Hepatocyte (in vitro differentiated cells): ENCODE measurements at regions not wholly inside any gene's neighbourhood (a gene's known extent, or its start where the extent isn't known, plus 50 kb on each side); places are given as distances from the start of the nearest gene placed in this dataset.
"Not testable (repeated sequence)": the region's sequence is repeated elsewhere in the genome, so short reads cannot be mapped to it uniquely, and the experiment has no call there.

ENCODE experiments used
- DNase-seq: peaks from one replicate; pipeline ENCODE4 v3.0.0-alpha.2; 2016; ENCODE audit warnings: low spot score
- H2AFZ ChIP-seq: fragments of 200-600 bp; sonication (generic); 2 replicates; pipeline ENCODE4 v1.6.0; 2016; ENCODE audit warnings: antibody characterized with exemption, mild to moderate bottlenecking
- H3K27ac ChIP-seq: fragments of 200-600 bp; sonication (generic); 2 replicates; pipeline ENCODE4 v1.5.1; 2016; ENCODE audit warnings: mild to moderate bottlenecking
- H3K27me3 ChIP-seq: fragments of 200-600 bp; sonication (generic); 2 replicates; pipeline ENCODE4 v1.6.1; 2016
- H3K36me3 ChIP-seq: fragments of 200-600 bp; sonication (generic); replicated peaks from 2 replicates; pipeline ENCODE4 v1.5.1; 2016; ENCODE audit warnings: low read depth; ENCODE audit not compliant: insufficient read depth
- H3K4me1 ChIP-seq: fragments of 200-600 bp; sonication (generic); 2 replicates; pipeline ENCODE4 v1.5.1; 2016; ENCODE audit warnings: mild to moderate bottlenecking, moderate library complexity; ENCODE audit not compliant: insufficient read depth
- H3K4me2 ChIP-seq: fragments of 200-600 bp; sonication (generic); 2 replicates; pipeline ENCODE4 v1.6.0; 2016
- H3K4me3 ChIP-seq: fragments of 200-600 bp; sonication (generic); 2 replicates; pipeline ENCODE4 v1.5.1; 2016; ENCODE audit warnings: mild to moderate bottlenecking
- H3K79me2 ChIP-seq: fragments of 200-600 bp; sonication (generic); 2 replicates; pipeline ENCODE4 v1.6.0; 2017; ENCODE audit warnings: mild to moderate bottlenecking
- H3K9me2 ChIP-seq: fragments of 200-600 bp; sonication (generic); replicated peaks from 2 replicates; pipeline ENCODE4 v1.6.0; 2017; ENCODE audit warnings: mild to moderate bottlenecking; ENCODE audit not compliant: insufficient read depth
- H3K9me3 ChIP-seq: fragments of 200-600 bp; sonication (generic); 2 replicates; pipeline ENCODE4 v1.5.1; 2016; ENCODE audit warnings: low read depth, mild to moderate bottlenecking
- H4K20me1 ChIP-seq: fragments of 200-600 bp; sonication (generic); 2 replicates; pipeline ENCODE4 v1.6.0; 2016; ENCODE audit warnings: mild to moderate bottlenecking; ENCODE audit not compliant: insufficient read depth, poor library complexity, severe bottlenecking
- CTCF ChIP-seq: fragments of 200-600 bp; sonication (generic); IDR thresholded peaks from 2 replicates; pipeline ENCODE4 v1.5.1; 2016; ENCODE audit warnings: antibody characterized with exemption, mild to moderate bottlenecking; ENCODE audit not compliant: poor library complexity
- EZH2 ChIP-seq: fragments of 200-600 bp; sonication (generic); IDR thresholded peaks from 2 replicates; pipeline ENCODE4 v1.6.1; 2016; ENCODE audit warnings: antibody characterized with exemption, mild to moderate bottlenecking, borderline replicate concordance
- EZH2phosphoT487 ChIP-seq: fragments of 200-600 bp; sonication (generic); IDR thresholded peaks from one replicate; pipeline ENCODE4 v1.6.1; 2018; ENCODE audit warnings: antibody characterized with exemption, mild to moderate bottlenecking, low read depth, moderate library complexity; ENCODE audit not compliant: unreplicated experiment, severe bottlenecking
- WGBS: methylation state at CpG from one replicate; pipeline ENCODE4 v1.1.6; 2016; ENCODE audit warnings: low lambda C conversion rate; ENCODE audit errors: missing lambda C conversion rate; 5-methylcytosine and 5-hydroxymethylcytosine counted together

GRCh38 chr15:92821491-92822116 is 78.5 kb upstream of the CHD2 start:
- no peak for DNase-seq
- no peak for TF ChIP-seq EZH2
- no peak for TF ChIP-seq EZH2phosphoT487
- WGBS = 72% methylated on average over 5 of the region's 5 CpGs
- peak overlapping the region; percentile 11 for H2AFZ ChIP-seq
- no peaks in the 10 kb centered on the region for H3K9me3 ChIP-seq
- no peaks in the 10 kb centered on the region for H3K27me3 ChIP-seq
- no peaks in the 10 kb centered on the region for H3K9me2 ChIP-seq
- H3K36me3 ChIP-seq = no peaks in the 10 kb centered on the region
- no peaks in the 10 kb centered on the region for H3K79me2 ChIP-seq
- H3K4me2 ChIP-seq = peak overlapping the region; percentile 9
- no peak overlapping the region for H3K4me3 ChIP-seq
- H3K27ac ChIP-seq = peak overlapping the region; percentile 92
- peaks cover 44% of the 10 kb centered on the region for H3K4me1 ChIP-seq
- H4K20me1 ChIP-seq = no peaks in the 10 kb centered on the region

- WGBS = 20% methylated on average over 2 of the region's 2 CpGs
- H3K4me1 ChIP-seq = peaks cover 42% of the 10 kb centered on the region
- no peaks in the 10 kb centered on the region for H3K36me3 ChIP-seq
- H3K4me3 ChIP-seq = no peak overlapping the region
- H3K79me2 ChIP-seq = no peaks in the 10 kb centered on the region
- H3K4me2 ChIP-seq = peak overlapping the region; percentile 9
- H3K27ac ChIP-seq = peak overlapping the region; percentile 92
- H3K27me3 ChIP-seq = no peaks in the 10 kb centered on the region
- peak overlapping the region; percentile 40 for H2AFZ ChIP-seq
- H3K9me3 ChIP-seq = no peaks in the 10 kb centered on the region
- no peak for TF ChIP-seq EZH2phosphoT487
- no peak for TF ChIP-seq EZH2
- no peak for TF ChIP-seq CTCF
- DNase-seq = no peak
- no peaks in the 10 kb centered on the region for H3K9me2 ChIP-seq
- H4K20me1 ChIP-seq = no peaks in the 10 kb centered on the region
Observed at GRCh38 chr15:92822216-92823144, 77.6 kb upstream of the CHD2 start.

- no peak overlapping the region for H2AFZ ChIP-seq
- H4K20me1 ChIP-seq = no peaks in the 10 kb centered on the region
- H3K27me3 ChIP-seq = no peaks in the 10 kb centered on the region
- no peaks in the 10 kb centered on the region for H3K79me2 ChIP-seq
- no peak for TF ChIP-seq CTCF
- TF ChIP-seq EZH2 = no peak
- no peak for TF ChIP-seq EZH2phosphoT487
- H3K4me3 ChIP-seq = no peak overlapping the region
- H3K4me2 ChIP-seq = no peak overlapping the region
- H3K9me3 ChIP-seq = no peaks in the 10 kb centered on the region
- no peaks in the 10 kb centered on the region for H3K9me2 ChIP-seq
- no peak overlapping the region for H3K27ac ChIP-seq
- no peak for DNase-seq
- WGBS = 86% methylated on average over 2 of the region's 2 CpGs
- H3K36me3 ChIP-seq = no peaks in the 10 kb centered on the region
- peaks cover 28% of the 10 kb centered on the region for H3K4me1 ChIP-seq
Observed at GRCh38 chr15:92825985-92826384, 74.1 kb upstream of the CHD2 start.

- not testable (repeated sequence) for H3K4me2 ChIP-seq, H3K27ac ChIP-seq, H4K20me1 ChIP-seq, H3K27me3 ChIP-seq, DNase-seq, H3K4me3 ChIP-seq, H3K9me2 ChIP-seq, H3K9me3 ChIP-seq, H2AFZ ChIP-seq, H3K79me2 ChIP-seq, H3K36me3 ChIP-seq
- WGBS = 97% methylated on average over 10 of the region's 10 CpGs
- peaks cover 26% of the 10 kb centered on the region for H3K4me1 ChIP-seq
Observed at GRCh38 chr15:92827991-92828390, 72.1 kb upstream of the CHD2 start.
